ELF-1 (cell line): ENCODE measurements at regions not wholly inside any gene's neighbourhood (a gene's known extent, or its start where the extent isn't known, plus 50 kb on each side); places are given as distances from the start of the nearest gene placed in this dataset.
"Not testable (repeated sequence)": the region's sequence is repeated elsewhere in the genome, so short reads cannot be mapped to it uniquely, and the experiment has no call there.

Experiments
- DNase-seq: peaks from one replicate; pipeline ENCODE4 v3.0.0-alpha.2; 2016; ENCODE audit warnings: low read depth, low spot score

DNA sequence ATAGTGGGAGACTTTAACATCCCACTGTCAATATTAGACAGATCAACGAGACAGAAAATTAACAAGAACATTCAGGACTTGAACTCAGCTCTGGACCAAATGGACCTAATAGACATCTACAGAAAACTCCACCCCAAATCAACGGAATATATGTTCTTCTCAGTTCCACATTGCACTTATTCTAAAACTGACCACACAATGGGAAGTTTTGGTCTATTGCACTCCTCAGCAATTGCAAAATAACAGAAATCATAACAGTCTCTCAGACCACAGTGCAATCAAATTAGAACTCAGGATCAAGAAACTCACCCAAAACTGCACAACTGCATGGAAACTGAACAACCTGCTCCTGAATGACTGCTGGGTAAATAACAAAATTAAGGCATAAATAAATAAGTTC is 449.9 kb upstream of the FANCL start:
- not testable (repeated sequence) for DNase-seq

DNA sequence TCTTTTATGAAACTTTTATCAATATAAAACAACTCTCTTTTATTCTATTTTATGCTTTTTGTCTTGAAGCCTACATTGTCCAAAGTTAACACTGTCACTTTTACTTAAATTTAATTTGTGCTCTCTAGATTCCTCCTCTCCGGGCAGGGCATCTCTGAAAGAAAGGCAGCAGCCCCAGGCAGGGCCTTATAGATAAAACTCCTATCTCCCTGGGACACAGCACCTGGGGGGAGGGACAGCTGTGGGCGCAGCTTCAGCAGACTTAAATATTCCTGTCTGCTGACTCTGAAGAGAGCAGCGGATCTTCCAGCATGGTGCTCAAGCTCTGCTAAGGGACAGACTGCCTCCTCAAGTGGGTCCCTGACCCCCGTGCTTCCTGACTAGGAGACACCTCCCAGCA is 447.7 kb upstream of the FANCL start:
- DNase-seq: peak; percentile 13

DNA sequence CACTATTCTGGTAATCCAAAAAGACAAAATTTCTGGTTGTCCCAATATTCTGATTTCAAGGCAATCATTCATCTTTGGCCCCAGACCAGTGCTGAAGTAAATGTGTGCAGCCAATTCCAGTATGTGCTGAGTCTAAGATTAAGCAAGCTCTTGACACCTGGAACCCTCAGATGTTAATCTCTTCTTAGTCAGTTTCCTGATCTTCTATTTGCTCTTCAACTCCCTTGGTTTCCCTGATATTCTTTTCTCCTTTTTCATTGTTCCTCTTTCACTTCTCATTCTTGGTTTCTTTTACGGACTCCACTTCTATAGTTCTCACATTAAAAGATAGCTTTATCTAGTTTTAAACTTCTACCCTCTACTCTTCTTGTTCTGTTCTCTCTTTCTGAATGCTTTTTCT is 445.7 kb upstream of the FANCL start:
- no peak for DNase-seq

DNA sequence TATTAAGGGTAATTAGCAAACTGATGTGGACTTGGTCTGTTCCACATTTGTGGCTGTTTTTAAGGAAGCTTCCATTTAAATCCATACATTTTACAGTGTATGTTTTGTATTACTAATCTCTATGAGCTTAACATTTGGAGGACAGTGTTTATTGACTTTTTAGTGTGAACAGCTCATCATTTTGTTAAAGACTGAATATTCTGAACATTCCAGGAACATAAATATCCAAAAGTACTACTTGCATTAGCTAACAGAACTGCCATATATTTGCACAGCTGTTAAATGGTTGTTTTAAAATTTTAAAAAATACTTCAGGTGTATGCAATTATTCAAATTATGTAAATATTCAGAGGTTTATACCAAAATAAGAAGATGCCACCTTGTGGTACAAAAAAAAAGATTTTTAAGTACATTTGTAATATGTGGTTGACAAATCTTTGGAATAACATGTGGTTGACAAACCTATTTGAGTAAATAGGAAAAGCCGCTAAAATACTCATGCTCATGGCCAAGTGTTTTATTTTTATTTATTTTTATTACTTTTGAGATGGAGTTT is 439.7 kb upstream of the FANCL start:
- DNase-seq: no peak

DNA sequence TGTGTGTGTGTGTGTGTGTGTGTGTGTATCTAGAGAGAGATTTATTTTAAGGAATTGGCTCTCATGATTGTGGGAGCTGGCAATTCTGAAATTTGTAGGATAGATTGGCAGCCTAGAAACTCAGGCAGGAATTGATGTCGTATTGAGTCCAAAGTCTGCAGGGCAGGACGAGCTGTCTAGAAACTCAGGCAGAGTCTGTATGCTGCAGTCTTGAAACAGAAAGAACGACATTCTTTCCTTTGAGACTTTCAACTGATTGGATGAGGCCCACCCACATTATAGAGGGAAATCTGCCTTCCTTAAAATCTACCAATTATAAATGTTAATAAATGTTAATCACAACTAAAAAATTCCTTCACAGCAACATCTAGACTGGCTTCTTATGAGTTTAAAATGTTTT is 436.6 kb upstream of the FANCL start:
- no peak for DNase-seq

DNA sequence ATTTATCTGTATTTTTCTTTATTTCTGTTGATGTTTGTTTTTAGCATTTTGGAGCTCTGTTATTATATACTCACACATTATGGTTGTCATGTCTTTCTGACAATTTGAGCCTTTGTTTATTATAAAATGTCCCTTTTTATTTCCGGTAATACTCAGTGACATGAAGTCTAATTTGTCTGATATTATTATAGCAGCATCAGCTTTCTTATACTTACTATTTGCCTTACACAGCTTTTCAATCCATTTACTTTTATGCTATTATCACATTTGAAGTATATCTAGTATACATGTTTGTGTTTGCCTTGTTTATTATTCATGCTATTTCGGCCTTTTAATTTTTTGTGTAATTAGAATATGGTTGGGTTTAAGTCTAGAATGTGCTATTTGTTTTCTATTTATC is 430.6 kb upstream of the FANCL start:
- no peak for DNase-seq

DNA sequence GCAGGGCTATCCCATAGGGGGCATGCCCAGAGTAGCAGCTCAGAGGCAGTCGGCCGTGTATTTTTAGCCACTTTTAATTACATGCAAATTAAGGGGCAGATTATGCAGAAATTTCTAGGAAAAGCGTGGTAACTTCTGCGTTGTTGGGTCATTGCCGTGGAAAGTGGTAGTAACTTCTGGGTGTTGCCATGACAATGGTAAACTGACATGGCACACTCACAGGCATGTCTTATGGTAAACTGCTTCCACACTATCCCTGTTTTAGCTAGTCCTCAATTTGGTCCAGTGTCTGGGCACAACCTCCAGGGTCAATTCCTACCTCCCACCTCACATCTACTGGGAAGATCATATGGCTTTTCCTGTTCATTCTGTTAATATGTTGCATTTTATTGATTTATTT is 428.9 kb upstream of the FANCL start:
- DNase-seq: no peak

DNA sequence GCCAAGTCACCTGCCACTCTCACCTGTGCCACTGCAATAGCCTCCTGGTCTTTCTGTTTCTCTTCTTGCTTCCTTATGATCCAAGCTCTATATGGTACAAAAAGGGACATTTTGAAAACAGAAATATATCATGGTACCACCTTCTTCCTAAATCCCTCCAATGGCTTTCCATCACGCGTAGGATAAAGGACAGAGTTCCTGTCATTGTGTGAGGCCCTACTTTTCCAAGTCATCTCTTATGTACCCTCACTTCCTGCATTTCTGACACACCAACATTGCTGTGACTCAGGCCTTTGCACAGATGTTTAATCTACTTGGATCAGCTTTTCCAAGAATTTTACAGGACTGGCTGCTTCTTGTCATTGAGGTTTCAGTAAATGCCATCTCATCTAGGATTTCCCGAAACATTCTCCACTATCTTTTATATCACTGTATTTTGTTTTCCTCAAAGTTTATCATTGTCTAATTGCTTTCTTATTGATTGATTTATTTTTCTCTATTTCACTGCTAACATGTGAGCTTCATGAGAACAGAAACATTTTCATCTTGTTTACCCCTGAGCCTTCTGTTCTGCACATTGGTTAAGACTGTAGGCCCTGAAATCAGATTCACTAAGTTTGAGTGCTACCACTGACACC is 426.1 kb upstream of the FANCL start:
- no peak for DNase-seq

DNA sequence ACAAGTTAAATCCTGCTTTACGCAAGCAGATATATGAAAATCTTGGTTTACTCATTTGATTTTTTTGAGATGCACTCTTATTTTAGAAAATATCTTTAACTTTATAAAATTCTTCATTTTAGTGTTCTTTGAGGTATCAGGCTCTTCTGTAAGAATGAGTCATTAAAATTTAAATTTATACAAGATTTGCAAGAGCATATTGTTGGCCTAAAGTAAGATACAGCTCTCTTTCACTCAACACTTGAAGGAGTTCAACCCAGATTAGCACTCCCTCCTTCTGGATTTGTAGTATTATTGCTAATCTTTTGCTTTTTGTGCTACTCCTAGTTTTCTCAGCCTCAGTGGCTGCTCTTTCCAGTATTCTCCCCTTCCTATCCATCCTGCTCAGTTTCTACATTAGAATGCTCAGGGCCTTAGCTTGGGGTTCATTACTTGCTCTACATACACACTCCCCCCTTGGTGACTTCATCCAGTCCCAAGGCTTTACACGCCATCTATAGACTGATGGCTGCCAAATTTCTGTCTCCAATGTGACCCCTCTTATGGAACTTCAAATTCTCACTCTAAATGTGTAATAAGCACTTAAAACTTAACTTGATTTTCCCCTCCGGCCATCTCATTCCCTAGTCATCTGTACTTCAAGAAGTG is 425.3 kb upstream of the FANCL start:
- DNase-seq: no peak

DNA sequence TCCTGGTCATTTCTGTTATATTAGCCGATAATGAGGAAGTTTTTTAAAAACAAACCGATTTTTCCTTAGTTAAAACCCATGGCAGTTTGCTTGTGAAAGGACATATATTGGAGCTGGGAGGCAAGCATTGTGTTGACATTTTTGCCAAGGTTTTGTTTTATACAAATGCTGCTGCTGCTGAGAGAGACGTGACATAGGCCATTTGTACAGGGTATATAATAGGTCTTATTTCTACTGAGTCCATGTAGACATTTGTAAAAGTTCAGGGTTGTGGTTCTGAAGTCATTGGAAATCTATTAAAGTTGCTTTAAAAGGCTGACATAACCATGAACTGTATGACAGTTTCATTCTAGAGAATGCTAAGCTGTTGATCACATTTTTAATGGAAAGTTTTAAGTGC is 424.0 kb upstream of the FANCL start:
- no peak for DNase-seq

DNA sequence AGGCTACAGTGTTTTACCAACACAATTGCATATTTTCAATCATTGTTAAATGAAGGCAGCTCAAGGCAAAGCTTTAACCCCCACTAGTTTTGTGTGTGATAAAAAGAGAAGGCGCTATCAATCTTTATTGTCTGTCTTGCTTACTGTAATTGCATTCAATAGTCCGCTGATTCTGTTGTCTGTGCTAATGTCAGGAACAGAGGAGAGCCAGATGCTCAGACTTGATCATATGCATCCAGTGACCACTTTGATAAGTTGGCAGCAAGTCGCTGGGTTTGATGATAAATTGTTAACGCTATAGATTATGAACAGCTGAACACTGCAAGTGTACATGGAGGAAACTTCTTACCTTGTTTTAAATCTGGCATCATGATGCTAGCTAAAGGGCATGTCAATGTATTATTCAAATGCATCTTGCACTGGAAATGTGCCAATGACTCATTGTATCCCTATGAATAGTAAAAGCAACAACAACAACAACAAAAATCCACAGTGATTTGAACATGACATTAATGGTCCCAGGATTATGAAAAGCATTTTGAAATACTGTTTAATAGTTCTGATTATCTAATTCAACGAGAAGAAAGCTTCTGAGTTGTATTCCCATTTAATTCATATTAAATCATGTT is 423.5 kb upstream of the FANCL start:
- no peak for DNase-seq

DNA sequence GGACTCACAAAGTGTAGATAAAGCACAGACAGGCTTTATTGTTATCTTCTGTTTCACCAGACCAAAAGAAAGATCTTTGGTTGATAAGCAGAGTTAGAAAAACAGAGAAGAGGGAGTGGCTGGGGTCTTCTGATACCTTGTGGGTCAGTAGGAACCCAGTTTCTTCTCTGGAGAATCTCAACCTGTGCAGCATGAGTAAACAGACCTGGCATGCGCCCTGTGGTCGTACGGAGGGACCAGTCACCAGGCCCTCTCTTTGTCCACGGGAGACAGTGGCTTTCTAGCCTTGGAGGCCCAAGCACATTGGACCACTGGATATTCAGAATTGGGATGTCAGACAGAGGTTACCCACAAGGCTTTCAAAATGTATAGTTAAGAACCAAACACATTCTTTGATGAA is 418.9 kb upstream of the FANCL start:
- DNase-seq: peak; percentile 50

DNA sequence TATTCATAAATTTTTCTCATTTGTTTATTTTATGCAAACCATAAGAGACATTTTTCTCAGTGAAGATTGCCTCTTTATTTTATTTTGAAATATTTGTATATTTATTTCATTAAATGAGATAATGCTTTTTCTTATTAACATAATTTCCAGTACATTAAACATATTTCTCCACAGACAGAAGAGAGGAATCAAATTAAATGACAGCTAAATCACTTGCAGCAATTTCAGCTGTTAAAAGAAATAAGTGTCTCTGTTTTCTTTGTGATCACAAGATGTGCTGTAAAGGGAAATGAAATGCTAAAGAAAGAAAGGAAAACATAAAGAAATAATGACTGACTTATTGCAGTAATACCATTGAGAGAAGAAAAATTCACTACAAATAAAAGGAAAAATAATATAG is 414.0 kb upstream of the FANCL start:
- DNase-seq: no peak

DNA sequence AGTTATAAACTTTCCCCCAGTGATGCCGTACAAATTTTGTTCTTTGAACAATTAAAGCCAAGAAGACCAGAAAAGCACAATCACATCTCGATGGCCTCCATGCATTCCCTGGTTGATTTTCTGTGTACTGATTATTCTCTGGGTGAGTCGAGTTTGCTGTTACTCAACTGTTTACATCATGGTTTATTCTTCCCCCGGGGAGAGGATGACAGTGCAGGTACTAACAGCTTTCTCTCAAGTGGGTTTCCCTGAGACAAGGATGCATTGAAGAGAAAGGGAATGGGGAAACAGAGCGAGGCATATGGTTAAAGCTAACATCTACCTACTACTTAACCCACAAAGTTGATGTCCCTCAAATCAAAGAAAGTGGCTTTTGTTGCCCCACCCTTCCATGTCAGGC is 410.8 kb upstream of the FANCL start:
- DNase-seq: peak; percentile 4

DNA sequence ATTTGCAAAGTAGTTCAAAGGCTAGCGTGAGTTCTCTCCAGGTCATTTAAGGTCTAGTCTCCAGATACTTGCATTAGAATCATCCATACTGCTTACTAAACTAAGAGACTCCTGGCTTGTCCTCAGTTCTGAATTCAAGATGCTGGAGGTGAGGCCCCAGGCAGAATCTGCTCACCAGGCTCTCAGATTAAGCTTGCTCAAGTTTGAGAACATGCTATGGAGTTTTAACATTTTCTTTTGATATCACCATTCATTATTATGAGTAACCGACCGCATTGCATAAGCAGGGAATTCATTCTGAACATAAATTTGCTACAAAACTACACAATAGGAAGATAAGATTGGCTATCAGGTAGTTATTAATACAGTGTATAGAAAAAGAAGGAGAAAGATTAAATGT is 409.7 kb upstream of the FANCL start:
- DNase-seq: peak; percentile 27

DNA sequence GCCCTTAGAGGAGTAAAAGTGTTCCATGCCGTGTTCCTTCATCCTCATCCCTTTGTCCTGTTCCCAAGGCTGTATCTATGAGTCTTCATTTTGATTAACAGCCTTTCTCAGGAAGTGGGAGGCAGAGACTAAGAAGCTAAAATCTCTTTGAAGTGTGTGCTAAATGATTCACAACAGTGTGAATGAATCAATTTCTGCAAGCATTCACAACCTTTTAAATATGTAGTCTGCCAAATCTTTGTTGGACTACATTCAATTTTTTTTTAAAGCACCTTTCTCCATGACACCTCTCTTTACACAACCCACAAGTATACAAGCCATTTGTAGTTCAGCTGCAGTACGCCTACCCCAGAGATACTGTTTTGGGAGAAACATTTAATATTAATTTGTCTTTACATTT is 408.6 kb upstream of the FANCL start:
- no peak for DNase-seq

DNA sequence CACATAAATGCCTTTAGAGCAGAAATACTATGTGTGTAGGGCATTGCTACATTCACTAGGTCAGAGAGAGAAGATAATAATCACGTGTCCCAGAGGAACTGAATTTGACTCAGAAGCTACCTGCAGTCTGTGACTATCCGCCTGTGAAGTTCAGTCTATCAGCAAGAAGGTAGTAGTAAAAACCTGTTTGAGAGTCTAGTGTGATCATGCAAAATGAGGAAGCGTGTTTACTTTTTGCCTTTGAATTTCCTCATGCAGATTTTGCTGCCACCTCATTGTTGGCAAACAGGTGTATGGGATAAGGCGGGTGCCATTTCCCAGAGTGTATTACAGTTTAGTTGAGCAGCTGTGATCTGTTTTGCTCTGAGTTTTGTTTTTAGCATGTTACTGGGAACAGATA is 403.9 kb upstream of the FANCL start:
- no peak for DNase-seq

DNA sequence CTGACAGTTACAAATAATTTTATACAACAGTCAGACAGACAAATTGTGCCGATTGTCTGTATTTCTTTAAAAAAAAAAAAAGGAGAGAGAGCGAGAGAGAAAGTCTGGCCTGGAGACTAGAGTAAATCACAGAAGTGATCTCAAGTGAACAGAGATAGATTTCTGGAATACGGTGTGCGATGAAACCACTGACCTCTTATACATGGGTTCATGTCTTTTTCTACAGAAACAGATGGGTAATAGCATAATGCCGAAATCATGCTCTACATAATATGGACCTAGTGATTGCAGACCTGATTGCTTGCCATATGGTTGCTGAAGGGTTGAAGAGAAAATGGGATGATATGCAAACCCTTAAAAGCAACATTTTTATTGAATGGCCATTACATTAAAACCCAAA is 403.3 kb upstream of the FANCL start:
- DNase-seq: no peak

DNA sequence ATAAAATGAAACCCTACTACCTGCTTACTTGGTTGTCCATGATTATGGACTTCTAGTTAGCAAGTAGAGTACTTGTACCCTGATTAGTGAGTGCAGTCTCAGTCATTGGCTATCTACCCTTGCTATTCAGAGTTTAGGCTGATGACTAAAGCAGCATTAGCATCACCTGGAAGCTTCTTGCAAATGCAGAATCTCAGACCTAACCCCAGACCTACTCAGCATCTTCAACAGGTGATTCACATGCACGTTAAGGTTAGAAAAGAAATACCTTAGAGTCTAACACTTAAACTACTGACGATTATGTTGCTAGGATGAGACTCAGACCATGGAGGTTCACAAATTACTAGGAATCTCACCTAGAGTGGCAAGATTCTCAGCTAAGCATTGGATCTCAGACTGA is 399.9 kb upstream of the FANCL start:
- DNase-seq: no peak

DNA sequence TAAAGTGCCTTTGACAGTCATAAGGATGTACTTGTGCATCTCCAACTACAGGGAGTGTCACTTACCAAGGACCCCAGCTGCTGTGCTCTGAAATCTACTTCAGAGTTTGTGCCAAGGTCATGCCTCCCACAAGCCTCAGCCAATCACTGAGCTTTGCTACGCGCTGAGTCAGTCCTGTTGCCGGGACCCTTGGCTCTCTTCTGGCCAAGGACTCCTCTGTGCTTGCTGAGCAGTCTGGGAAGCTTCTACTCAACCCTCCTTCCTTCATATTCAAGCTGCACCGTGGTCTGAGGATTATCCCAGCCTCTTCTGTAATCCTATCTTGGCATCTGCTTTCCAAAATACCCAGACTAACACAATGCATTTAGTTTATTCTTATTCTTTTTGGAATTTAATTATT is 398.9 kb upstream of the FANCL start:
- DNase-seq: peak; percentile 4

DNA sequence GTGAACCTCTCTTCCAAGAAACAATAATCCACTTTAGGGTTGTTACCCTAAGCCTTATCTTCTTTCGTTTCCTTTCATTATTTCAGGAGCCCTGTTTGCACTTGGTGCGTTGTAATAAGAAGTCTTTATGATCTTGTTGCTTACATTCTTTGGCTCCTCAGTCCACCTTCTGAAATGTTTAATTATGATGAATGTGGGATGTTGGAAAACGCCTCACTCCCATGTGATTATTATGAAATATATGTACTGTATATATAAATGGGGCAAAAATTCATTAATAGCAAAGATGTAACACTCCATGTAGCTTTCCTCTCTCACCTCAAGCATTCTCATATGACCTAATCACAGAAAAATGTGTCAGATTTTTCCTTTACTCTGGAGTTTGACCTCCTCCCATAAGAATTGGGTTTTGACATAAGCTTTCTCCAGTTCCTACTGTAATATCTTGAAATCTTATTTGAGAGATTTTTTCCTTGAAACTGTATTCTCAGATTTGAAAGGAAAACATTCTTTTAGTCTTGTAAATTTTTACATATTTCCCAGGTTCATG is 397.2 kb upstream of the FANCL start:
- no peak for DNase-seq

DNA sequence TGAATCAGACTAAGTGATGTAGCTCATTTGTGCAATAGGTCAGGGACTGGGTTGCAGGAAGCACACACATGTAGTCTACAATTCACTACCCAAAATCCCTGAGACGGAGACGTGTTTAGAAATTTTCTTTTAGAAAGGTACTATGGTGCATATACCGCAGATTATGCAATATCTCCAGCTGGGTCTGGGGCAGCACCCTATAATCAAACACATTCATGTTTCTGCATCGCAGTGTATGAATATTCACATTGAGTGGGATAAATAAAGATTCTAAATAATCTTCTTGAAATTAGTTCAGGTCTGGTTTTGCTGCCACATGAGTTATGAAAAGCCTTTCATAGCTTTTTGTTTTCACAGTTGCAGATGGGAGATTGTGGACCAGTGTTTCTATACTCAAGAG is 395.7 kb upstream of the FANCL start:
- no peak for DNase-seq
